ENCODE measurements at regions not wholly inside any gene's neighbourhood (a gene's known extent, or its start where the extent isn't known, plus 50 kb on each side); places are given as distances from the start of the nearest gene placed in this dataset.

- H3K27ac ChIP-seq: no peak overlapping the region
- H3K4me3 ChIP-seq: no peak overlapping the region
Observed at GRCh38 chr1:216809649-216810048, 86.4 kb upstream of the ESRRG start.

- H3K27ac ChIP-seq: no peak overlapping the region
Observed at GRCh38 chr1:216807696-216808095, 84.5 kb upstream of the ESRRG start.

GRCh38 chr1:216805953-216806352, 82.7 kb upstream of the ESRRG start:
- no peak overlapping the region for H3K27ac ChIP-seq
- no peak overlapping the region for H3K4me3 ChIP-seq

More at GRCh38 chr1:216807696-216808095, 84.5 kb upstream of the ESRRG start:
- H3K4me3 ChIP-seq: no peak overlapping the region

DNA sequence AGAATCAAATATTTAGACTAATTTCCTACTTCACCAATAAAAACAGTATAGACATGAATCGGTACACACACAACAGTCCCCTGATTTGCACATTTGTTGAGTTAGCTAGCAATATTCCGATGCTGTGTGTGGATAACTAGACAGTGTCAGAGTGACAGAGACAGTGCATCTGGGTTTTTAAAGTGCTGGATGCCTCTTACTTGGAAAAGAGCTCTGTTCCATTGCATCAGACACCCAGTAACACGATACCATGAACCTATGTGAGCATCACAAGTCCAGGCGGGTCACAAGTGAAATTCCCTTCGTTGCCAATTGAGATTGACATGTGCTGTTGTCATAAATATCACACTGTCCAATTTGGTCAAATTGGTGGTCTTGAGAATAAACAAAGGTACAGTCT, 82.0 kb upstream of the ESRRG start:
- Histone ChIP-seq H3K27ac (no peak overlapping the region), H3K4me3 (no peak overlapping the region)

- Histone ChIP-seq H3K27ac (no peak overlapping the region), H3K4me3 (no peak overlapping the region)
Observed at GRCh38 chr1:216804111-216804510, 80.9 kb upstream of the ESRRG start.

DNA sequence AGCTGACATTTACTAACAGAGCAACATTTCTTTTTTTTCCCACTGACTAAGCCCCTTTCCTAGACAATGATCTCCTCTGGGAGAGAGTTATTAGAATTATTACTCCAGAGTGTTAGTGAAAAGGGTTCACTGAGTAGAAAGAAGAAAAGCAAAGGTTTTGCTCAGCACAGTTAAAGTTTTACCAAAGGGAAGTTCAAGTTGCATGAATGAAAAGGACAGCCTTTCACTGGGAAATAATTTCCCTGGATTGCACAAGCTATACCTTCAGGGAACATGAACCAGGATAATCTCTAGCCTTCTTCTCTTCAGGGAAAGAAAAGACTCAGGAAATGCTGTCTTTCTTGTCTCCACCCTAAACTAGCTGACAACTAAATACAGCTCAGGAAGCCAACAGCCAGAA, 71.4 kb upstream of the ESRRG start:
- no peak overlapping the region for H3K4me3 ChIP-seq
- no peak overlapping the region for H3K27ac ChIP-seq

GRCh38 chr1:216793973-216794372, 70.7 kb upstream of the ESRRG start:
- no peak overlapping the region for H3K4me3 ChIP-seq
- H3K27ac ChIP-seq: no peak overlapping the region

- H3K27ac ChIP-seq: no peak overlapping the region
- no peak overlapping the region for H3K4me3 ChIP-seq
Observed at GRCh38 chr1:216793303-216793702, 70.1 kb upstream of the ESRRG start.

DNA sequence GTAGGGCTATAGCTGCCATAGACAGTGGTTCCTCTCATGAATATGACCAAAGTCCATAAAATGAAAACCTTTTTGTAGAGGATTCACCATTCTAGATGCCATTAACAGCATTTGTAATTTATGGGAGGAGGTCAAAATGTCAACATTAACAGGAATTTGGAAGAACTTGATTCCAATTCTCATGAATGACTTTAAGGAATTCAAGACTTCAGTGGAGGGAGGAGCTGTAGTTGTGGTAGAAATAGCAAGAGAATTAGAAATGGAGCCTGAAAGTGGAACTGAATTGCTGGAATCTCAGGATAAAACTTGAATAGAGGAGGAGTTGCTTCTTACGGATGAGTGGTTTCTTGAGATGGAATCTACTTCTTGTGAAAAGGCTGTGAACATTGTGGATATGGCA, 65.4 kb upstream of the ESRRG start:
- H3K27ac ChIP-seq: no peak overlapping the region

DNA sequence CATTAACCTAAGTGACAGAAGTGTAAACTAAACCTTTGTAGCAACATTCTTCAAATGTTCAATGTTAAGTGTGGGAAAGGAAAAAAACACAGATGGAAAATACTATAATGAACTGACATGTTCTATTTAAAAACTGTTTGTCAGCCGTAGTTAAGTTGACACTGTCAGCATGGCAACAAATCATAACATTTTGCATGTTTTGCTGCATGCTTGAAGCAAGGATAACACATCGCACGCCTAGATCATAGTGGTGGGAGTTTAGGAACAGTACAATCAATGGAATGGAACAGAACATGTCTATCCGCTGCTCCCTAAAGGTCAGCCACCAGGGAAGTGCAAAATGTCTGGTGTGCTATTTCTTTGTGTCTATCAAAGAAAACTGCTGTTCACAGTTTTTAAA, 62.5 kb upstream of the ESRRG start:
- Histone ChIP-seq H3K27ac (no peak overlapping the region), H3K4me3 (no peak overlapping the region)

More for the DNA sequence above, 65.4 kb upstream of the ESRRG start:
- H3K4me3 ChIP-seq: no peak overlapping the region

- no peak overlapping the region for H3K27ac ChIP-seq
- no peak overlapping the region for H3K4me3 ChIP-seq
Observed at GRCh38 chr1:216785221-216785620, 62.0 kb upstream of the ESRRG start.

DNA sequence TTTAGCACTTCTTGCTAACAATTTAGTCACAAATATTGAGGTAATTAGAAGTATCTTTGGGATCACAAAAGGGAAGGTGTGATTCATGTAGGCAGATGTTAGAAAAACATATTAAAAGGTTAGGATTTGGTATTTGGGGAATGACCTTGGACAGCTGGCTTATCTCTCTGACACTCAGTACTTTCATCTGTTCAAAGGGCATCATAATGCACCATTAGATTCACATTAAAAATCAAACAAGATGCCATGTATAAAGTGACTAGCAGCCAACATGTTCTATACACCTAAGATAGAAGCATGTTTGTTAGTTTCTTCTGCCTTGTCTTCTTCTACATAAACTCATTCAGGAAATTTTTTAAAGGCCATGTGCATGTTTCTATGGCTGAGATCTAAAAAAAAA, 56.5 kb upstream of the ESRRG start:
- Histone ChIP-seq H3K27ac (no peak overlapping the region), H3K4me3 (no peak overlapping the region)

DNA sequence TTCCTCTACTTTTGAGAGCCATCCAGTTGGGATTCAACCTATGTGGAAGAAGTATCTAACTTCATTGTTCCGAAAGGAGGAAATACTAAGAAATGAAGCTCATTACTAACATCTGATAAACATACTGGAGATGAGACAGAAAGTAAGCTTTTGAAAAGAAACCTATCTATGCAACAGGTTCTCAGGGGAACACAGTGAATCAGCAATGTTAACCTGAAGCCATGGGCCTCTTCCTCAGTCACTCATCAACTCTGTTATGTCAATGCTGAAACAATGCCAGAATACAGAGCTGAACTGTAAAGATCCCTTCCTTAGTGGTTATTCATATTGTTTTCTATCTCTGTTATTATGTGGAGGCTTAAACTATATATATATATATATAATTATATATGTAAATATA, 55.5 kb upstream of the ESRRG start:
- no peak overlapping the region for H3K4me3 ChIP-seq
- no peak overlapping the region for H3K27ac ChIP-seq

GRCh38 chr1:216777148-216777547, 53.9 kb upstream of the ESRRG start:
- Histone ChIP-seq H3K4me3 (no peak overlapping the region), H3K27ac (no peak overlapping the region)
